HG03103 (cell line): ENCODE measurements at regions not wholly inside any gene's neighbourhood (a gene's known extent, or its start where the extent isn't known, plus 50 kb on each side); places are given as distances from the start of the nearest gene placed in this dataset.

Source experiments
- ATAC-seq: cut with Tn5 transposase; IDR thresholded peaks from one replicate; pipeline ENCODE4 v1.9.1; 2021; ENCODE audit warnings: low read depth; ENCODE audit not compliant: unreplicated experiment

GRCh38 chr12:102730996-102731395, 186.0 kb downstream of the PAH start:
- no peak for ATAC-seq

DNA sequence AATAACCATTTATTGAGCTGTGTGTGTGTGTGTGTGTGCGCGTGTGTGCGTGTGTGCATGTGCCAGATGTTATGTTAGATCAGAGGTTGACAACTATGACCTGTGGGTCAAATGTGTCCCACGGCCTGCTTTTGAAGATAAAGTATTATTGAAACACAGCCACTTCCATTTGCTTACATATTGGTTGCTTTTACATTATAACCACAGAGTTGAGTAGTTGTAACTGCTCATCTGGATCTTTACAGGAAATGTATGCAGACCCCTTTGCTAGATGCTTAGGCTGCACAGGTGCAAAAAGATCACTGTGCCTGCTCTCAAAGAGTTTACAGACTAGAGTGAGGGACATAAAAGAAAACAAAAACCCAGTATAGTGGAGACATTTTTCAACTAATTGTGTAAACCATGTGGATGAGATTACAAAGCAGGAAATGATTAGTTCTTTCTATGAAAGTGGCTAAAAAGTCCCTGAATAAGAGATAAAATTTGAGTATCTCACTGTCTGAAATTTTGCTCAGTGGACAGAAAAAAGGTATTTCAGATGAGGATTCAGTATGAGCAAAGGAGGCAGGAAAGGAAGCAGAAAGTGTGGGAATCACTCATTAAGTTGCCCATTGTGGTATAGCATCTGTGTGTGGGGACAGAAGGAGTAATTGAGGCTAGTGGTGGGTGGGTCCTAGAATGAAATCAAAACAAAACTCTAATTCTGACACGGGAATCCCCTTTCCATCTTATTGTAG, 188.4 kb downstream of the PAH start:
- ATAC-seq, result no peak

GRCh38 chr12:102726686-102727085, 190.4 kb downstream of the PAH start:
- ATAC-seq, result no peak

DNA sequence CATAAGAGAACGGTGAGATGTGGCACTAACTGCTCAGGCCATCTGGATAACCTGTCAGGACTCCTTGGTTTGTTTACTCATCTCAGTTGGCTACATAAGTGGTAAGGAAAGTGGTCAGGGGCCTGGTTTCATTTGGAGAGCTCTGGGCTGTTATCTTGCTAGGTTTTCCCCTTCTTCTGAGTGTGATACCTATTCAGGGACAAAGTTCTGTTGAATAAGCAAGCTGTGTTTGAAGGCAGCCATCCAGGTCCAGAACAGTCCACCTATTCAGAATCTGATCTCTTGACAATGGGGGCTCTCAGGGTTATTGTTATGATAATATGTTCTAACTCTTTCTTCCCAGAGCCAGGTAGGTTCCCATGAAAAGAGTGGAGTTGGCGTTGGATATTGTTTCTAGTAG, 194.9 kb downstream of the PAH start:
- ATAC-seq, result no peak

GRCh38 chr12:102708108-102708507, 208.9 kb downstream of the PAH start:
- ATAC-seq, result no peak

DNA sequence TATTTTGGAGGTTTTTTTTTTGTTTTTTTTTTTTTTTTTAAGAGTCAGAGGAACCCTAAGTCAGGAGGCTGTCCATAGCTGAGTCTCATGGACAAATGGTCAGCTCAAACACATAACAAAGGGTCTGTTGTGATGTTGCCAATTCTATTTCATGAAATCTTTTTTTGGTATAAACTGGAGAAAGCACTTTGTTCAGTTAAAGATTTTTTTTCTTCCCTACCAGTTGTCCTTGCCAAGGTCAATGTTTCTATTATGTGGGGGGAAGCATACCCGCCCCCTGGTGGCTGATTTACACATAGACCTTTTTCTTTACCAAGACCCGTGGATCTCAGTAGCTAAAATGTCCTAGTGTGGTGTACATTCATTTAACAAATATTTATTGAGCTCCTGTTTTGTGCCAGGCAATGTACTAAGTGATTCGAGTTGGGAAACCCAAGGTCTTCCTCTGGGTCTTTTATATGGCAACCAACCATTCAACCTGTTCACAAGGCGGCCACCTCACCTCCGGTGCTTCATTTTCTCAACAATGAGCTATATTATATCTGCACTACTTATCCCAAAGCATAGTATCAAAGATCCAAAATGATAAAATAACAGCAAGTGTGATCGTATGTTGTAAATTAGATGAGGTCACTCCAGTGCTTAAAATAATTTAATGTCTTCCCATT, 214.5 kb downstream of the PAH start:
- ATAC-seq, result no peak

DNA sequence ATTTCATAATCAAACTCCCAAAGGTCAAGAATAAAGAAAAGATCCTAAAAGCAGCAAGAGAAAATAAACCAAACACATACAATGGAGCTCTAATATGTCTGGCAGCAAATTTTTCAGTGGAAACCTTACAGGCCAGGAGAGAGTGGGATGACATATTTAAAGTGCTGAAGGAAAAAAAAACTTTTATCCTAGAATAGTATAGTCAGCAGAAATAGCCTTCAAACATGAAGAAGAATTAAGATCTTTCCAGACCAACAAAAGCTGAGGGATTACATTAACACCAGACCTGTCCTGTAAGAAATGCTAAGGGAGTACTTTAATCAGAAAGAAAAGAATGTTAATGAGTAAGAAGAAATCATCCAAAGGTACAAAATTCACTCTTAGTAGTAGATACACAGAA, 215.7 kb upstream of the IGF1 start:
- no peak for ATAC-seq

- ATAC-seq, result no peak
Measured at GRCh38 chr12:102694903-102695302, 214.5 kb upstream of the IGF1 start.

GRCh38 chr12:102691773-102692555, 211.6 kb upstream of the IGF1 start:
- no peak for ATAC-seq

- ATAC-seq, result no peak
Measured at GRCh38 chr12:102690253-102690652, 209.9 kb upstream of the IGF1 start.

DNA sequence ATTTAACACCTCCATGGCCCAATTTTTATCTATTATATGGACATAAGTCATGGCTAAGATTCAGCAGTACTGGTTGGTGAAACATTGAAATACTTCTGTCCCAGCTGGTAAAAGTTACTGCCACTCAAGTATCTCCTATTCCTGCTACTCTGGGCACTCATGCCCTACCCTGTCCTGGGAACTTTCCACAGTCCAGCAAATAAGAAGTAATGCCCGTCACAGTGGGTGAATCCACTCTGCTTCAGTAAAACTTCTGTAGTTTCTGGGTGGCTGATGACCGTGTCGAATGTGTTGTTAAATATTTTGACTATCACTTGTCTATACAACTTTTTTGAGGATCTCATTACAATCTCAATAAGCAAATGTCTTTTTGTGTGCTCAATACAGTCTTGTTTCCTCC, 209.3 kb upstream of the IGF1 start:
- ATAC-seq, result no peak

- no peak for ATAC-seq
Measured at GRCh38 chr12:102687523-102687922, 207.2 kb upstream of the IGF1 start.

DNA sequence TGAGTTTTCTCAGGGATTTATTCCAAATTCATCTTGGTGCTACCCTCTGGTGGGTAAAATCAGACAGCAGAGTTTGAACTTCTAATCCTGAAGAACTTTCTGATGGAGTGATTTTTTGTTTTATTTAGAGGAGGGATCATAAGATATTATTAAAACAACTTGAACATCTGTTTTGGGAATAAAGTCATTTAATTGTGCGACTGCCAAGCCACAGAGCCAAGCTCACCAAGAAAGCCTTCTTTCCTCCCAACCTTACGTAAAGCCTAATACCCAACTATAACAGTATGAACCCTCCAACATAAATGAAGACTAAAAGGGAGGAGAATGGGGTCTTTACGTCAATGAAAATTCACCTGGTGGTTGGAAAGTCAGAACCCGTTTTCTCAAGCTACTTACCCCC, 205.5 kb upstream of the IGF1 start:
- ATAC-seq, result no peak

- ATAC-seq, result no peak
Measured at GRCh38 chr12:102685172-102685571, 204.8 kb upstream of the IGF1 start.

DNA sequence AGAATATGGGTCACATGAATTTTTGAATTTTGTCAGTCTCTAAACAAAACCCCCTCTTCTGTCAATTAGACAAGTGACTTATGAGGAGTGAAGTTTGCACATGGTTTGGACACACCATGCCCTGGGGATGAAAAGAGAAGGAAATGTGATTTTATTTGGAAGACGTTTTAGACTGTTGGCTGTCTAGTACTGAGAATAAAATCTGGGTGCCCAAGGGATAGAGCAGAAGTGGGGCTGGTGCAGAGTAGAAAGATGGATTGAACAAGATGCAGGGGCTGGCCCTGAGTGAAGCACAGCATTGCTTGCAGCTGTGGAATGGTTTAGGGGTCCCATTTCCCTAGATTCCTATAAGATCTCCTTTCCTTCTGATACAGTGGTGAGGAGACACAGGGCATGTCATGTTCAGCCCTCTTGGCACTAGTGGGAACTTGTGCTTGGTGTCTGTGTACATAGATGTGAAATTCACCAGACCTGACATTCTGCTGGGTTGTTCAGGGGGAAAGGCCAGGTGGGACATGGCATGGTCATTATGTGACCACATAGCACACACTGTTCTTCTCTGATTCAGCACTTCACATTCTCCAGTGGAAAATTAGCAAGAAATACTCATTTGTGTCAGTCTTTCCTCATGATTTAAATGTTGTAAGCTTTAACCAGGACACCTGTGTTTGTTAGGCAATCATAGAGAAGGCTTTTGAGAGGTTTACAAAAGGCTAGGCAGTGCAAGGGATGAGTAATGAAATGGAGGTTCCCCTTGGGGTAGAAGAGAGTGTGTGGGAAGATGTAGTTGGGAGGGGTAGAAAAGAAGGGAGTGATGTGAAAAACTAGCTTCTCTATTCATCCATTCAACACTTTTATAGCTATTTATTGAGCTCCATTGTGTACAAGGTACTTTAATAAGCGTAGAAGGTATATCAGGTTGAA, 202.3 kb upstream of the IGF1 start:
- no peak for ATAC-seq

- no peak for ATAC-seq
Measured at GRCh38 chr12:102681747-102682146, 201.4 kb upstream of the IGF1 start.

GRCh38 chr12:102681309-102681708, 200.9 kb upstream of the IGF1 start:
- ATAC-seq, result no peak

GRCh38 chr12:102680304-102680703, 199.9 kb upstream of the IGF1 start:
- no peak for ATAC-seq

GRCh38 chr12:102676812-102677211, 196.4 kb upstream of the IGF1 start:
- no peak for ATAC-seq

- no peak for ATAC-seq
Measured at GRCh38 chr12:102675672-102676071, 195.3 kb upstream of the IGF1 start.

DNA sequence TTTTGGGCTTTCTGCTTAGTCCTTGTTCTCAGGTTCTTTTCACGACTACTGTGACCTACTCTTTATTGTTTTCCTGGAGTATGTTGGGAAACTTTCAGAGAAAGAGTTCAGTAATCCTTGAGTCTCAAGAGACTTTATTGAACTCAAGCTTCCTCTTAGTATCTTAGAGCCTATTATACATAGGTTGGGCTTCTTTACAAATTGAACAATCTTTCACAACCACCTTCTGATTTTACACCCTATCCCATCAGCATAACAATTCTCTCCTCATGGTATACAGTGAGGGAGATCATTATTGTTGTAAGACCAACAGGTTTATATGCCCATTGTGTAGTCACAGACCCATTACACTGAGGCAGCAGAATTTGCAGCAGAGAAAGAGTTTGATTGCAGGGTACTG, 193.2 kb upstream of the IGF1 start:
- no peak for ATAC-seq
